ENCODE measurements at regions not wholly inside any gene's neighbourhood (a gene's known extent, or its start where the extent isn't known, plus 50 kb on each side); places are given as distances from the start of the nearest gene placed in this dataset.
"Not testable (repeated sequence)": the region's sequence is repeated elsewhere in the genome, so short reads cannot be mapped to it uniquely, and the experiment has no call there.

GRCh38 chr20:19026901-19027644, 185.4 kb upstream of the SLC24A3 start:
- no peak for DNase-seq (ENCODE audit: low spot score)

DNA sequence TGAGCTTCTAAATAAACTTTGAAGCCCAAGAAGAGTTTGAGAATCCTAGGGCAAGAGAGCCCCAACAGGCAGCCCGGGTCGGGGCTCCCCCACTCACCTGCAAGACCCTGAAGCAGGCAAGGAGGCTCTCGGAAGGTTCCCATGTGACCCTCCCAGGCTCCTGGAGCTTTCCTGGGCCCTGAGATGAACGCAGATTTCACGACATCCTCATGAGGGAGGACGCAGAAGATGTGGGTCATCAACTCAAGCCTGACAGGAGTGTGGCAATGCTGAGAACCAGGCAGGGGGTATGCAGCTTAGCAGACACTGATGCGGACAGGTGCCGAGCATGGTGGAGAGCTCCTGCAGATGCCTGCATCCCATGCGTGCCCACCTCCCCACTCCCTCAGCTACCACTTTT, 184.5 kb upstream of the SLC24A3 start:
- DNase-seq (ENCODE audit: low spot score): no peak

DNA sequence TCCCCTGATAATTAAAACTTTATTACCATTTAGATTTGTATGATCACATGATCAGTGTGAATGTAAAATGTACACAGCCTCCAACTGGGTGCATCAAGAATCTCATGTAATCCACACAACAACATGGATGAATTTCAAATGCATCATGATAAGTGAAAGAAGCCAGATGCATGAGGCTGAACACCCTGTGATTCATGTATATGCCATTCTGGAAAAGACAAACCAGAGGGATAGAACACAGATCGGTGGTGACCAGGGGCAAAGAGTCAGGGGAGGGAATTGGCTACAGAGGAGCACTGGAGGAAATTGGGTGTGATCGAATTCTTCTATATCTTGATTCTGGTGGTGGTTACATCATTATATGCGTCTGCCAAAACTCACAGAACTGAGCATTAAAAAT, 170.7 kb upstream of the SLC24A3 start:
- no peak for DNase-seq (ENCODE audit: low spot score)

DNA sequence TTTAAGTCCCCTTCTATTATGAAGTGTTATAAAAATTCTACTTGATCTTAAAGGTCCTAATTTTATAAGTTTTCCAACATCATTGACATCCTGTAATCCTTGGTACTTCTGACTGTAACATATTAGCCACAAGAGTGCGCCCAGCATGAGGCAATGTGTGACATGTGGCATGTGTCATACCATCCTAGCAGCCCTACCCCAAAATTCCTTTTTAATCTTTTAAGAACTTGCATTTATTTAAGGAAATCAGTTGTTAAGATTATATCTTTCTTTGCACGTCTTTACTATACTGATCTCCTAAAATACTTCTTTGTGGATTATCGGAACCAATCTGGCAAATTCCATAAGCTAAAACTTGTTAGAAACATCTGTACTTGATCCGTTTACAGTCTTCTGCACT, 167.1 kb upstream of the SLC24A3 start:
- no peak for DNase-seq (ENCODE audit: low spot score)

DNA sequence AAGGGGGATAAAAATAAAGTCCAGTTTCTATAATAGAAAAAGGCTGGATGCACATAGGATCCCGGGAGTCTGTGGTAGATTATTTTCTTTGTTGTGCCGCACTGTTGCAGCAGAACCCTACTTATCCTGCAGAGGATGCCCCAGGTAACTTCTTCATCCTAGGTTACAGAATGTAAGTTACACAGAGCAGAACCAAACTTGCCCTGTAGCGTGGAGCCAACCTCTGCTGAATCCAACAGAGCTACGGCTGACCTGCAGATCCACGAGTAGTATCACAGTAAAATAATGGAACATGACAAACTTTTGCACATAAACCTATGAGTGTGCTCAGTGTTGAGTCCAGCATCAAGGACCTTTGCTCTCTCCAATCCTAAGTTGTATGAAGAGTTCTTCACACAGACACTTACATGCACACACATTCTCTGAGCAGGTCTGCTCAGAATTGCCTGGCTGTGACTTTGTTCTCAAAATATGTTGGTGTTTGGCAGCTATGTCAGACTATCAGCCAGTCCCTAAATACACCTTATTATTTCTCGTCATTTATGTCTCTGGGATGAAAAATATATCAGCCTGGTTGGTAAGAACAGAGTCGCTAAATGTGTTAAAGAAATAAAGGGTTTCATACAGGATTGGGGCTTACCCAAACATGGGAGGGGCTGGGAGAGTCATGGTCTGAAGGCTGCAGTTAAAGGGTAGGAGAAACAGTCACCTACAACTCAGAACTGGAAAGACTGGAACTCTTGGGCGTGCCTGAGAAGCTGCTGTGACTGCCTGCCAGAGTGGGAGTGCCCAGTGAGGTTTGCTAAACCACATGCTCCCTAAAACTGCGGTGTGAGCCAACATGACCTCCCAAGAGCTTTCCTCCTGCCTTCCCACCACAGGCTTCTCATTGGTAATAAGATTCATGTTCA, 165.1 kb upstream of the SLC24A3 start:
- DNase-seq (ENCODE audit: low spot score): peak; percentile 9

GRCh38 chr20:19047951-19048296, 164.5 kb upstream of the SLC24A3 start:
- DNase-seq (ENCODE audit: low spot score): no peak

GRCh38 chr20:19048995-19049501, 163.4 kb upstream of the SLC24A3 start:
- DNase-seq (ENCODE audit: low spot score): no peak

DNA sequence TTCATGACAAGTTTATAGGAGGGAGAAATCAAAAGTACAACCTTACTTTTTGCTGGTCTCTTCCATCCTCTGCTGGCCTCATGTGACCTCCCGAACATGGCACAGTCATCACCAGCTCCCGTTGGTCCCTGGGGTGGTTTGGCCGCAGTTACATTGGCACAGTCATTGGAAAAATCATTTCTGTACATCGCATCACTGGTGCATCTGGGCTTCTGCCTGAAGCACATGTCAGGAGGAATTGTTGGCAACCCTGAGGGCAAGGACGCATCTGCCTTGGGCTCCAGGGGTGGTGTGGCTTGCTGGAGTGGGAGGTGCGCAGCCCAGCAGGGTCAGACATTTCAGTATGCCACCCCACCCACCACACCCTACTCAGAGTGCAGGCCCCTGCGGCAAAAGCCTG, 162.9 kb upstream of the SLC24A3 start:
- no peak for DNase-seq (ENCODE audit: low spot score)

GRCh38 chr20:19056909-19057308, 155.5 kb upstream of the SLC24A3 start:
- no peak for DNase-seq (ENCODE audit: low spot score)

DNA sequence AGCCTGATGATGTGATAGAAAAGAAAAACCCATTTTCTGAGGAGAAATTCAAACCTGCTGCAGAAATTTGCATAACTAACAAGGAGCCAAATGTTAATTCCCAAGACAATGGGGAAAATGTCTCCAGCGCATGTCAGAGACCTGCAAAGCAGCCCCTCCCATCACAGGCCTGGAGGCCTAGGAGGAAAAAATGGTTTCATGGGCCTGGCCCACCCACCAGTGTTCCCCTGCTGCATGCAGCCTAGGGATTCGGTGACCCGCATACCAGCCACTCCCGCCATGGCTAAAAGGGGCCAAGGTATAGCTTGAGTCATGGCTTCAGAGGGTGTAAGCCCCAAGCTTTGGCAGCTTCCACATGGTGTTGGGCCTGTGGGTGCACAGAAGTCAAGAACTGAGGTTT, 147.7 kb upstream of the SLC24A3 start:
- DNase-seq (ENCODE audit: low spot score): not testable (repeated sequence)

DNA sequence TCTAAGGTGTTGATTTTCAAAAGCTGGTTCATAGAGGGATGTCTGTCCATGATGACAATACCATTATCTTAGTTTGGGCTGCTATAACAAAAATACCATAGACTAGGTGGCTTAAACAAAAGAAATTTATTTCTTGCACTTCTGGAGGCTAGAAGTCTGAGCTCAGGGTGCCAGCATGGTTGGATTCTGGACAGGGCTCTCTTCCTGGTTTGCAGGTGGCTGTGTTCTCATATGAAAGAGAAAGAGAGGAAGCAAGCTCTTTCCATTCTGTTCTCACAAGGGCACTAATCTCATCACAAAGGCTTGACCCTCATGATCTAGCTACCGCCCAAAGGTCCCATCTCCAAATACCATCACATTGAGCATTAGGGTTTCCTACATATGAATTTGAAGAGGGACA, 144.5 kb upstream of the SLC24A3 start:
- DNase-seq (ENCODE audit: low spot score): no peak

GRCh38 chr20:19070026-19070425, 142.4 kb upstream of the SLC24A3 start:
- no peak for DNase-seq (ENCODE audit: low spot score)

GRCh38 chr20:19070681-19071445, 141.6 kb upstream of the SLC24A3 start:
- no peak for DNase-seq (ENCODE audit: low spot score)

DNA sequence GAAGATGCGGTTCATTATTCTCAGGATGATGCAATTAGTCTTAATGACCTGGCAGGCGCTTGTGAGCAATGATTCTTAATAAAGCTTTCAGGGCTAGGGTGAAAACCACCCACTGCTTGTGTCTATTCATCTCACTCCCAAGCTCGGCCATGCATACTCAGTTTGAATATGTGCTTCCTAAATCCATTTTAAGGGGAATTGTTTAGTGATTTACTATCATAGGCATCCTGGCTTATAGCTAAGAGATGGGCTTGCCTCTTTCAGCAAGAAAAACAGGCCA, 141.1 kb upstream of the SLC24A3 start:
- no peak for DNase-seq (ENCODE audit: low spot score)

GRCh38 chr20:19071902-19072498, 140.4 kb upstream of the SLC24A3 start:
- DNase-seq (ENCODE audit: low spot score): no peak

DNA sequence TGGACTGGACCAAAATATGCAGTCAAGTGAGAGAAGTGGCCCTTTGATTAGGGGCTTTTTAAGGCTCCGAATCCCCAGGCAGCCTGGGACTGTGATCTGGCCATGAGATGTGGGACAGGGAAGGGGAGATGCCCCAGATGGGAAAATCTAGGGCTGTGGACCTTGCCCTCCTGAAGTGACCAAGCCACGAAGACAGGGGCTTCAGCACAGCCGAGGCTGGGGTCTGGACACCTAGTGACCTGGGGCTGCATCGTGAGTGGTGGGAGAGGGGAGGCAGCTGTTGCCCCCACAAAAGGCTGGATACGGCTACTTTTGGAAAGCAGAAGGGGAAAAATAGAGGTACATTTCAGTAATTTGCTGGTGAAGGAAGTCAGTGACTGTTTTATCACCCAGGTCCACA, 139.5 kb upstream of the SLC24A3 start:
- DNase-seq (ENCODE audit: low spot score): no peak

DNA sequence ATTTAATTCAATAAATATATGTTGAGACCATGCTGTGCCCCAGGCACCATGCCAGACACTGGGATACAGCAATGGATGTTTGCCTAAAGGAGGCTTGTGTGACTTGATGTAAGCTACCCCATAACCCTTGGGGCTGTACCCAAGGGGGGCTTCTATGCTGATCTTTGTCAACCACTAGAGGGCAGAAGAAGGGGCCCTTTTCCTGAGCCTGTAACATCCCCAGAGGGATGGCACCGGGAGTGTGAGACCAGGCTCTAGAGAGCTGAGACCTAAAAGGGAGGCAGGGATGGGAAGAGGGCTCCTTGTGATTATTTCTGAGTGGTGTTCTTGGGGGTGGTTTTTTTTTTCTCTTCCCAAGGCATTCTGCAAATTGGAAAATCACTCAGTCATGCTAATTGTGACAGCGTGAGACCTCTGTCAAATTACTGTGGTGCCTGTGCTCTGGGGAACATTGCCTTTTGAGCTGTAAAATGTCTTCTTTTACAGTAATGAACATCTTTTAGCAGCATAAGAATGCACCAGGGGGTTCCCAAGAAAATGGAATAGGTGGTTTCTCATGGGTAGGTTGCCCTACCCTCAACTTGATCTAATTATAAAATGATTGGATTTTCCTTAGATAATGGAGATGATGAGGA, 138.7 kb upstream of the SLC24A3 start:
- peak; percentile 7 for DNase-seq (ENCODE audit: low spot score)

DNA sequence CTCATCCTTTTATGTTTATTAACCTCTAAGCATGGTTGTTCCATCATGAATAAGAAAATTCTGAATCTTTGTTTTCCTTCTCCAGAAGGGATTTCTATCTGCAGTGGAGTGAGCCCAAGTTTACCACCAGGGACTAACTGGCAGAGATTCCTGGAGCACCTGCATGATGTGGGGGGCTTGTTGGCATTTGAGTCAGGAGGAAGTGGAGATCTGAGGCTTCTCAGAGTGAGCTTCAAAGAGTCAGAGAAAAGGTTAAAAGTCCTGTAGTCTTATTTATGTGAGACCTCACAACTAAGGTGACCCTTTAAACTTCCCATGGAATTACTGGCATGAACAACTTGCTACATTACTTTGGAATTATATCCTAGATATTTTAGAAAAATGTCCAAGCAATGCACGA, 138.1 kb upstream of the SLC24A3 start:
- DNase-seq (ENCODE audit: low spot score): no peak

DNA sequence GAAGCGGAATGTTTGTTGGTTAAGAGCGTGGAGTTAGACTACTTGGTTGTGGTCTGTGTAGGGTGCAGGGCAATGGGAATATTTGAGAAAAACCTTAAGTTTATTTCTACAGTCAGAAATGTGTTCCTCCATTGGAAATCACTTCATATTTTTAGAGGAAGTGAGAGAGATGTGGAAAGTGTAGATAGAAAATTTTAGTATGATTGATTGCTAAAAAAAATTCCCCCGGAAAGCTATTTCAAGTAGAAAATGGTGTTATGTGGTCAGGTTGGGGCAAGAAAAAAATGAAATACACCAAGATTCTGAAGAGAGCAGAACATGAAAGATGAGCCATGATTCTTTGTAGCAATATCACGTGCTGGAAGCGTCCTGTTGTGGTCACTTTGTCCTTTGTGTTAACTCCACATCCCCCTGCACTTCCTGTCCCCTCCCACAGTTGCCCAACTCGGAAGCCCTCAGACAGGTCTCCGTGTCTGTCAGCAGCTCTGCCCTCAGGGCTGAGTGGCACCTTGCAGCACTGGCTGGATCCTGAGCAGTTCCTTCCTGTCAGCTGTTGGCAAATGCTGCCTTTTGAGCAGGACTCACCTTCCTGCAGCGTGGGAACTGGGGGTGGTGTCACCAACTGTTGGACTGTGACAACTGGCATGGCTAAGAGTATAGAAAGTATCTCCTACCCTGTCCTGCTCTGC, 137.5 kb upstream of the SLC24A3 start:
- peak; percentile 42 for DNase-seq (ENCODE audit: low spot score)

GRCh38 chr20:19077370-19078220, 134.8 kb upstream of the SLC24A3 start:
- DNase-seq (ENCODE audit: low spot score): no peak
